Prostate gland (tissue), 2 donors: ENCODE measurements at regions not wholly inside any gene's neighbourhood (a gene's known extent, or its start where the extent isn't known, plus 50 kb on each side); places are given as distances from the start of the nearest gene placed in this dataset.

Experiments
- CTCF ChIP-seq, 4 experiments: fragments of 200-600 bp in 2 of 4; fragments of 450-650 bp in 2 of 4; sonication (generic) in 2 of 4; IDR thresholded peaks; 1 replicate in 3 of 4; 2 replicates in 1 of 4; pipeline ENCODE4 v1.5.1; 2016 to 2019; ENCODE audit warnings: antibody characterized with exemption in 4 of 4, mild to moderate bottlenecking in 2 of 4, moderate library complexity in 2 of 4
- POLR2A ChIP-seq: fragments of 450-650 bp; IDR thresholded peaks from one replicate; pipeline ENCODE4 v1.6.1; 2016; ENCODE audit warnings: antibody characterized with exemption, mild to moderate bottlenecking
- POLR2AphosphoS5 ChIP-seq: sonication (generic); formaldehyde crosslinking; IDR thresholded peaks from one replicate; pipeline ENCODE4 v1.6.1; 2017; ENCODE audit warnings: antibody characterized with exemption

- TF ChIP-seq CTCF (IDR thresholded peaks at IDR 0.05) (no peak), POLR2A (no peak), POLR2AphosphoS5 (no peak)
These were observed 95.4 kb upstream of the IGFBP7 start for GRCh38 chr4:57205580-57205979.
